HEK293 (cell line): ENCODE measurements at regions not wholly inside any gene's neighbourhood (a gene's known extent, or its start where the extent isn't known, plus 50 kb on each side); places are given as distances from the start of the nearest gene placed in this dataset.

ENCODE experiments used
- CTCF ChIA-PET: fragments of 350-600 bp; formaldehyde crosslinking; extraction: SDS; loops from one replicate; lab custom pipeline; 2021; ENCODE audit warnings: antibody characterized with exemption; lab: Yijun Ruan, JAX
- POLR2A ChIA-PET: fragments of 300-600 bp; formaldehyde crosslinking; extraction: SDS; loops from one replicate; lab custom pipeline; 2020; ENCODE audit warnings: antibody characterized with exemption, inconsistent platforms; lab: Yijun Ruan, JAX
- H3K27ac ChIP-seq: fragments of 200-500 bp; sonication (Bioruptor generic); 2 replicates; pipeline ENCODE4 v1.5.1; 2014; ENCODE audit warnings: low read depth, low read length, control low read depth, inconsistent platforms; ENCODE audit errors: extremely low read depth
- H3K36me3 ChIP-seq, 2 experiments: fragments of 200-500 bp in 1 of 2; sonication (Bioruptor generic) in 1 of 2; 1 replicate in 1 of 2; 2 replicates in 1 of 2; pipeline ENCODE4 v1.5.1; 2014 to 2017; ENCODE audit warnings: inconsistent platforms in 2 of 2, low read length in 2 of 2; ENCODE audit not compliant: control insufficient read depth in 2 of 2, insufficient read depth in 1 of 2
- H3K4me1 ChIP-seq: fragments of 200-500 bp; sonication (Bioruptor generic); 2 replicates; pipeline ENCODE4 v1.5.1; 2014; ENCODE audit warnings: mild to moderate bottlenecking, low read length, inconsistent platforms; ENCODE audit not compliant: control insufficient read depth, insufficient read depth
- H3K4me3 ChIP-seq: 2 replicates; pipeline ENCODE4 v1.5.1; 2011; ENCODE audit warnings: low read depth, mild to moderate bottlenecking, control low read depth, low read length, moderate library complexity
- H3K9me3 ChIP-seq: fragments of 200-500 bp; sonication (Bioruptor generic); 2 replicates; pipeline ENCODE4 v1.5.1; 2014; ENCODE audit warnings: low read depth, low read length, inconsistent platforms; ENCODE audit not compliant: control insufficient read depth, insufficient read depth
- ATF2 ChIP-seq: fragments of 450-650 bp; formaldehyde crosslinking; IDR thresholded peaks from 2 replicates; pipeline ENCODE4 v1.5.1; 2016; ENCODE audit warnings: missing biosample characterization, missing genetic modification characterization, low read depth
- KLF17 ChIP-seq: fragments of 450-650 bp; formaldehyde crosslinking; IDR thresholded peaks from 2 replicates; pipeline ENCODE4 v1.5.1; 2016; ENCODE audit warnings: missing biosample characterization, missing genetic modification characterization
- SALL2 ChIP-seq: fragments of 450-650 bp; formaldehyde crosslinking; IDR thresholded peaks from 2 replicates; pipeline ENCODE4 v1.5.0; 2017; ENCODE audit warnings: missing biosample characterization, mild to moderate bottlenecking, missing genetic modification characterization, borderline replicate concordance
- ZNF121 ChIP-seq: fragments of 450-650 bp; formaldehyde crosslinking; IDR thresholded peaks from 2 replicates; pipeline ENCODE4 v1.5.1; 2016; ENCODE audit warnings: missing biosample characterization, missing genetic modification characterization
- ZNF274 ChIP-seq, 2 experiments: fragments of 200-500 bp in 1 of 2; fragments of 450-650 bp in 1 of 2; sonication (Bioruptor generic) in 1 of 2; formaldehyde crosslinking in 1 of 2; IDR thresholded peaks; 2 replicates each; pipeline versions ENCODE4 v1.5.1 to v1.6.1; 2014 to 2016; ENCODE audit warnings: borderline replicate concordance in 1 of 2, inconsistent platforms in 1 of 2, low read length in 1 of 2, missing biosample characterization in 1 of 2, missing genetic modification characterization in 1 of 2
- ZNF280D ChIP-seq: fragments of 450-650 bp; formaldehyde crosslinking; IDR thresholded peaks from 2 replicates; pipeline ENCODE4 v1.5.1; 2016; ENCODE audit warnings: missing biosample characterization, missing genetic modification characterization
- ZNF292 ChIP-seq: fragments of 450-650 bp; formaldehyde crosslinking; IDR thresholded peaks from 2 replicates; pipeline ENCODE4 v1.5.1; 2016; ENCODE audit warnings: low read depth, missing biosample characterization, missing genetic modification characterization, borderline replicate concordance
- ZNF37A ChIP-seq: fragments of 450-650 bp; IDR thresholded peaks from 2 replicates; pipeline ENCODE4 v1.5.1; 2018; ENCODE audit warnings: missing biosample characterization, missing genetic modification characterization
- ZNF624 ChIP-seq: fragments of 450-650 bp; formaldehyde crosslinking; IDR thresholded peaks from 2 replicates; pipeline ENCODE4 v1.5.1; 2017; ENCODE audit warnings: missing biosample characterization, missing genetic modification characterization
- ZNF654 ChIP-seq: fragments of 450-650 bp; formaldehyde crosslinking; IDR thresholded peaks from 2 replicates; pipeline ENCODE4 v1.5.1; 2016; ENCODE audit warnings: low read depth, missing biosample characterization, missing genetic modification characterization
- ZNF792 ChIP-seq: fragments of 450-650 bp; formaldehyde crosslinking; IDR thresholded peaks from 2 replicates; pipeline ENCODE4 v1.5.1; 2016; ENCODE audit warnings: missing biosample characterization, missing genetic modification characterization
- TF ChIP-seq, protein P1 (sequence below): fragments of 450-650 bp; formaldehyde crosslinking; IDR thresholded peaks from 2 replicates; pipeline ENCODE4 v1.5.1; 2016; ENCODE audit warnings: missing biosample characterization, missing genetic modification characterization
- TF ChIP-seq, protein P2 (sequence below): fragments of 450-650 bp; IDR thresholded peaks from 2 replicates; pipeline ENCODE4 v1.5.1; 2018; ENCODE audit warnings: missing biosample characterization, mild to moderate bottlenecking, missing genetic modification characterization
- TF ChIP-seq, protein P3 (sequence below): fragments of 450-650 bp; formaldehyde crosslinking; IDR thresholded peaks from 2 replicates; pipeline ENCODE4 v1.5.1; 2016; ENCODE audit warnings: missing biosample characterization, missing genetic modification characterization, borderline replicate concordance

GRCh38 chr2:187842978-187843847 is 289.0 kb upstream of the TFPI start:
- no peaks in the 10 kb centered on the region for H3K9me3 ChIP-seq
- no peak overlapping the region for H3K27ac ChIP-seq
- TF ChIP-seq, protein P1, sequence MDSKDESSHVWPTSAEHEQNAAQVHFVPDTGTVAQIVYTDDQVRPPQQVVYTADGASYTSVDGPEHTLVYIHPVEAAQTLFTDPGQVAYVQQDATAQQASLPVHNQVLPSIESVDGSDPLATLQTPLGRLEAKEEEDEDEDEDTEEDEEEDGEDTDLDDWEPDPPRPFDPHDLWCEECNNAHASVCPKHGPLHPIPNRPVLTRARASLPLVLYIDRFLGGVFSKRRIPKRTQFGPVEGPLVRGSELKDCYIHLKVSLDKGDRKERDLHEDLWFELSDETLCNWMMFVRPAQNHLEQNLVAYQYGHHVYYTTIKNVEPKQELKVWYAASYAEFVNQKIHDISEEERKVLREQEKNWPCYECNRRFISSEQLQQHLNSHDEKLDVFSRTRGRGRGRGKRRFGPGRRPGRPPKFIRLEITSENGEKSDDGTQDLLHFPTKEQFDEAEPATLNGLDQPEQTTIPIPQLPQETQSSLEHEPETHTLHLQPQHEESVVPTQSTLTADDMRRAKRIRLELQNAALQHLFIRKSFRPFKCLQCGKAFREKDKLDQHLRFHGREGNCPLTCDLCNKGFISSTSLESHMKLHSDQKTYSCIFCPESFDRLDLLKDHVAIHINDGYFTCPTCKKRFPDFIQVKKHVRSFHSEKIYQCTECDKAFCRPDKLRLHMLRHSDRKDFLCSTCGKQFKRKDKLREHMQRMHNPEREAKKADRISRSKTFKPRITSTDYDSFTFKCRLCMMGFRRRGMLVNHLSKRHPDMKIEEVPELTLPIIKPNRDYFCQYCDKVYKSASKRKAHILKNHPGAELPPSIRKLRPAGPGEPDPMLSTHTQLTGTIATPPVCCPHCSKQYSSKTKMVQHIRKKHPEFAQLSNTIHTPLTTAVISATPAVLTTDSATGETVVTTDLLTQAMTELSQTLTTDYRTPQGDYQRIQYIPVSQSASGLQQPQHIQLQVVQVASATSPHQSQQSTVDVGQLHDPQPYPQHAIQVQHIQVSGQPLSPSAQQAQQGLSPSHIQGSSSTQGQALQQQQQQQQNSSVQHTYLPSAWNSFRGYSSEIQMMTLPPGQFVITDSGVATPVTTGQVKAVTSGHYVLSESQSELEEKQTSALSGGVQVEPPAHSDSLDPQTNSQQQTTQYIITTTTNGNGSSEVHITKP (tag by site-specific recombination) = no peak
- no peak for TF ChIP-seq ZNF292 (tag by site-specific recombination)
- no peak for TF ChIP-seq ZNF792 (tag by site-specific recombination)
- peak; percentile 67 for TF ChIP-seq ZNF654 (tag by site-specific recombination)
- TF ChIP-seq, protein P2, sequence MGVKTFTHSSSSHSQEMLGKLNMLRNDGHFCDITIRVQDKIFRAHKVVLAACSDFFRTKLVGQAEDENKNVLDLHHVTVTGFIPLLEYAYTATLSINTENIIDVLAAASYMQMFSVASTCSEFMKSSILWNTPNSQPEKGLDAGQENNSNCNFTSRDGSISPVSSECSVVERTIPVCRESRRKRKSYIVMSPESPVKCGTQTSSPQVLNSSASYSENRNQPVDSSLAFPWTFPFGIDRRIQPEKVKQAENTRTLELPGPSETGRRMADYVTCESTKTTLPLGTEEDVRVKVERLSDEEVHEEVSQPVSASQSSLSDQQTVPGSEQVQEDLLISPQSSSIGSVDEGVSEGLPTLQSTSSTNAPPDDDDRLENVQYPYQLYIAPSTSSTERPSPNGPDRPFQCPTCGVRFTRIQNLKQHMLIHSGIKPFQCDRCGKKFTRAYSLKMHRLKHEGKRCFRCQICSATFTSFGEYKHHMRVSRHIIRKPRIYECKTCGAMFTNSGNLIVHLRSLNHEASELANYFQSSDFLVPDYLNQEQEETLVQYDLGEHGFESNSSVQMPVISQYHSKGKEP (tag by site-specific recombination) = no peak
- no peak for TF ChIP-seq ZNF121
- TF ChIP-seq KLF17 = no peak
- no peaks in the 10 kb centered on the region for H3K4me1 ChIP-seq
- ChIA-PET CTCF (interaction anchor here (0.6 to 6.3 kb wide), 19 partner anchors 9 to 671 kb away, joined by 3 to 69 read pairs (median 4); no protein-coding TSS in a partner anchor), POLR2A (no interaction called here)
- H3K4me3 ChIP-seq = no peak overlapping the region
- H3K36me3 ChIP-seq = no peaks in the 10 kb centered on the region

- Histone ChIP-seq H3K4me3 (no peak overlapping the region), H3K27ac (no peak overlapping the region), H3K4me1 (no peaks in the 10 kb centered on the region), H3K9me3 (no peaks in the 10 kb centered on the region), H3K36me3 (no peaks in the 10 kb centered on the region)
- POLR2A ChIA-PET = no interaction called here
- CTCF ChIA-PET = interaction anchor here (0.9 to 1.1 kb wide), 2 partner anchors 29 to 267 kb away, joined by 3 read pairs; no protein-coding TSS in a partner anchor
- TF ChIP-seq SALL2 (tag by site-specific recombination) (no peak), ATF2 (tag by site-specific recombination) (no peak), ZNF37A (tag by site-specific recombination) (no peak), ZNF274 (IDR thresholded peaks at IDR 0.05; ENCODE audit: low read length) (no peak), ZNF274 (tag by site-specific recombination; IDR thresholded peaks at IDR 0.05; ENCODE audit: borderline replicate concordance) (no peak), ZNF624 (tag by site-specific recombination) (no peak), ZNF280D (tag by site-specific recombination) (no peak)
- TF ChIP-seq, protein P3, sequence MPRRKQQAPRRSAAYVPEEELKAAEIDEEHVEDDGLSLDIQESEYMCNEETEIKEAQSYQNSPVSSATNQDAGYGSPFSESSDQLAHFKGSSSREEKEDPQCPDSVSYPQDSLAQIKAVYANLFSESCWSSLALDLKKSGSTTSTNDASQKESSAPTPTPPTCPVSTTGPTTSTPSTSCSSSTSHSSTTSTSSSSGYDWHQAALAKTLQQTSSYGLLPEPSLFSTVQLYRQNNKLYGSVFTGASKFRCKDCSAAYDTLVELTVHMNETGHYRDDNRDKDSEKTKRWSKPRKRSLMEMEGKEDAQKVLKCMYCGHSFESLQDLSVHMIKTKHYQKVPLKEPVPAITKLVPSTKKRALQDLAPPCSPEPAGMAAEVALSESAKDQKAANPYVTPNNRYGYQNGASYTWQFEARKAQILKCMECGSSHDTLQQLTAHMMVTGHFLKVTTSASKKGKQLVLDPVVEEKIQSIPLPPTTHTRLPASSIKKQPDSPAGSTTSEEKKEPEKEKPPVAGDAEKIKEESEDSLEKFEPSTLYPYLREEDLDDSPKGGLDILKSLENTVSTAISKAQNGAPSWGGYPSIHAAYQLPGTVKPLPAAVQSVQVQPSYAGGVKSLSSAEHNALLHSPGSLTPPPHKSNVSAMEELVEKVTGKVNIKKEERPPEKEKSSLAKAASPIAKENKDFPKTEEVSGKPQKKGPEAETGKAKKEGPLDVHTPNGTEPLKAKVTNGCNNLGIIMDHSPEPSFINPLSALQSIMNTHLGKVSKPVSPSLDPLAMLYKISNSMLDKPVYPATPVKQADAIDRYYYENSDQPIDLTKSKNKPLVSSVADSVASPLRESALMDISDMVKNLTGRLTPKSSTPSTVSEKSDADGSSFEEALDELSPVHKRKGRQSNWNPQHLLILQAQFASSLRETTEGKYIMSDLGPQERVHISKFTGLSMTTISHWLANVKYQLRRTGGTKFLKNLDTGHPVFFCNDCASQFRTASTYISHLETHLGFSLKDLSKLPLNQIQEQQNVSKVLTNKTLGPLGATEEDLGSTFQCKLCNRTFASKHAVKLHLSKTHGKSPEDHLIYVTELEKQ (tag by site-specific recombination) = no peak
These were observed 293.3 kb upstream of the TFPI start for GRCh38 chr2:187847245-187848208.
